ENCODE measurements at regions not wholly inside any gene's neighbourhood (a gene's known extent, or its start where the extent isn't known, plus 50 kb on each side); places are given as distances from the start of the nearest gene placed in this dataset.

DNA sequence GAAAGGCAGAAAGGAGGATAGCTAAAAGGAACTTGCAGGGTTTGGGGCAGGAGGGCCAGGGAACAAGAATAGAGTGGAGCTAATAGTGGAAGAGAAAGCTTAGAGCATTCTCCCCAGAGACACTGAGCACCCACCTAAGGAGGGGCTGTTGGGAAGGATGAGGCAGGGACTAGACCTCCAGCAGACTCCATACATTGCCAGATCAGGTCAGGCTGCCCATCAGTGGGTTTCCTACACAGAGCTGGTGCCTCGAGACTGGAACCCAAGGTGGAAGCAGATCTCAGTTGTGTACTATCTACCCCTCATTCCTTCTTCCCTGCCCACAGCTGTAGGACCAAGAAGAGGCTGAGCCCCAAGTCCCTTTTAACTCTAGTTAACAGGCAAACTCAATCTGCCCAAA is 148.5 kb downstream of the ZFP36L2 start:
- no peak for DNase-seq (ENCODE audit: low read depth)
- H3K4me3 ChIP-seq (ENCODE audit: low read depth, low read length), result no peak overlapping the region
- no peak for TF ChIP-seq CTCF (conservative IDR thresholded peaks at IDR 0.05; ENCODE audit: low read depth, low read length)

GRCh38 chr2:43076676-43077075 is 149.7 kb downstream of the ZFP36L2 start:
- H3K4me3 ChIP-seq (ENCODE audit: low read depth, low read length), result no peak overlapping the region
- no peak for TF ChIP-seq CTCF (conservative IDR thresholded peaks at IDR 0.05; ENCODE audit: low read depth, low read length)
- DNase-seq (ENCODE audit: low read depth), result no peak

DNA sequence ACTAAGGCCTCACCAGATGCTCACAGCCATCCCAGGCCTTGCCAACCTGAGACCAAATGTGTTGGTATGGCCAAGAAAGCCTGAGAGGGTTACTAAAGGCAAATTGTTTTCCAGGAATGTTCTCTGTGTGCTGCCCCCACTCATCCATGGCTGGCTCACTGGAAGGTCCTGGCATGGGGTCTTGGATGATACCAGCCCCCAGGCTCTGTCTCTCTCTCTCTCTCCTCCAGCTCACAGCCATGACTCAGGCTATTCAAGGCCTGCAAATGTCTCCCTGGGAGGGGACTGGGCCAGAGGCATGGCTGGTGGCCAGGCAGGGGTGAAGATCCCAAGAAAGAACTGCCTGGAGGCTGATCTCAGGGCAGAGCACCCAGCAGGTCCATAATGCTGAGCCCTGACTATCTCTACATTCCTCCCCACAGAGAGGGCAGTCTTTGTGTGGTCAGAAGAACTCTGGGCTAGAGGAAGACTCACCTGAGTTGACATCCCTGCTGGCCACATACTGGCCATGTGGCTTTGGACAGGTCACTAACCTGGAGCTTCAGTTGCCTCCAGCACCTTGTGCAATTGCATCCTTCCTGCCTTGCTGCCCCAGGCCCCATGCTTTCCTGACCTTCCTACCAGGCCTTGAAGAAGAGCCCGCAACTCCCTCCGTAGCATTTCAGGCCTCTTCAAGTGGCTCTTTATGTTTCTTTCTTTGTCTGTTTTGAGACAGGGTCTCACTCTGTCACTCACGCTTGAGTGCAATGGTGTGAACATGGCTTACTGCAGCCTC is 150.4 kb downstream of the ZFP36L2 start:
- TF ChIP-seq CTCF (conservative IDR thresholded peaks at IDR 0.05; ENCODE audit: low read depth, low read length), result no peak
- DNase-seq (ENCODE audit: low read depth), result peak; percentile 78
- no peak overlapping the region for H3K4me3 ChIP-seq (ENCODE audit: low read depth, low read length)

GRCh38 chr2:43075054-43075593 is 151.3 kb downstream of the ZFP36L2 start:
- TF ChIP-seq CTCF (conservative IDR thresholded peaks at IDR 0.05; ENCODE audit: low read depth, low read length), result peak; percentile 29
- DNase-seq (ENCODE audit: low read depth), result peak; percentile 97
- no peak overlapping the region for H3K4me3 ChIP-seq (ENCODE audit: low read depth, low read length)

- no peak overlapping the region for H3K4me3 ChIP-seq (ENCODE audit: low read depth, low read length)
- no peak for TF ChIP-seq CTCF (conservative IDR thresholded peaks at IDR 0.05; ENCODE audit: low read depth, low read length)
Observed at GRCh38 chr2:43074592-43075053, 151.8 kb downstream of the ZFP36L2 start.

DNA sequence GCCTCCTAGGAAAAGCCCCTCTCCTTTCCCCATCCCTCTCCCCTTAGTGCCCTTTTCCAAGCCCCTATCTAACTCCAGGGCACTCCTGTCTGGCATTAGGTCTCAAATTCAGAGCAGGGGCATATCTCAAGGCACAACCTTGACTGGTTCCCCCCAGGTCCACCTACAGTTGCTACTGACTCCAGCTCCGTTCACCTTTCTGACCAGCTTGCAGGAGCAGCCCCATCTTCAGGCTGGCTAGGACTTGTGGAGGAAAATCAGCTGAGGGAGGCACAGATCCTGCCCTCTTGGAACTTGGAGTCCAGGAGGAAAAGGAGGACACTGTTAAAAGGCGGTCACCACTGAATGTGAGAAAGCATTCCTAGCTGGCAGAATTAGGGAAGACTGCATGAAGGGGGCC is 152.4 kb downstream of the ZFP36L2 start:
- no peak for DNase-seq (ENCODE audit: low read depth)
- H3K4me3 ChIP-seq (ENCODE audit: low read depth, low read length), result no peak overlapping the region
- TF ChIP-seq CTCF (conservative IDR thresholded peaks at IDR 0.05; ENCODE audit: low read depth, low read length), result no peak

More at GRCh38 chr2:43074592-43075053, 151.8 kb downstream of the ZFP36L2 start:
- DNase-seq (ENCODE audit: low read depth), result no peak

- H3K4me3 ChIP-seq (ENCODE audit: low read depth, low read length), result no peak overlapping the region
- no peak for TF ChIP-seq CTCF (conservative IDR thresholded peaks at IDR 0.05; ENCODE audit: low read depth, low read length)
- DNase-seq (ENCODE audit: low read depth), result peak; percentile 82
Observed at GRCh38 chr2:43073401-43073825, 153.0 kb downstream of the ZFP36L2 start.

Measured in choroid plexus epithelial cell (primary cell).